H1 (cell line): ENCODE measurements at regions not wholly inside any gene's neighbourhood (a gene's known extent, or its start where the extent isn't known, plus 50 kb on each side); places are given as distances from the start of the nearest gene placed in this dataset.

Source experiments
- GABPA ChIP-seq: IDR thresholded peaks from 2 replicates; pipeline ENCODE4 v1.6.1; 2011; ENCODE audit warnings: mild to moderate bottlenecking, low read length, moderate library complexity, borderline replicate concordance; ENCODE audit not compliant: insufficient read depth
- ZNF274 ChIP-seq: IDR thresholded peaks from 2 replicates; pipeline ENCODE4 v1.7.0; 2012; ENCODE audit warnings: low read length, borderline replicate concordance; ENCODE audit errors: extremely low read depth

GRCh38 chr11:70935006-70935768, 317.2 kb downstream of the SHANK2 start (continued):
- TF ChIP-seq GABPA (no peak), ZNF274 (no peak)
